ENCODE measurements at regions not wholly inside any gene's neighbourhood (a gene's known extent, or its start where the extent isn't known, plus 50 kb on each side); places are given as distances from the start of the nearest gene placed in this dataset.
"Not testable (repeated sequence)": the region's sequence is repeated elsewhere in the genome, so short reads cannot be mapped to it uniquely, and the experiment has no call there.

DNA sequence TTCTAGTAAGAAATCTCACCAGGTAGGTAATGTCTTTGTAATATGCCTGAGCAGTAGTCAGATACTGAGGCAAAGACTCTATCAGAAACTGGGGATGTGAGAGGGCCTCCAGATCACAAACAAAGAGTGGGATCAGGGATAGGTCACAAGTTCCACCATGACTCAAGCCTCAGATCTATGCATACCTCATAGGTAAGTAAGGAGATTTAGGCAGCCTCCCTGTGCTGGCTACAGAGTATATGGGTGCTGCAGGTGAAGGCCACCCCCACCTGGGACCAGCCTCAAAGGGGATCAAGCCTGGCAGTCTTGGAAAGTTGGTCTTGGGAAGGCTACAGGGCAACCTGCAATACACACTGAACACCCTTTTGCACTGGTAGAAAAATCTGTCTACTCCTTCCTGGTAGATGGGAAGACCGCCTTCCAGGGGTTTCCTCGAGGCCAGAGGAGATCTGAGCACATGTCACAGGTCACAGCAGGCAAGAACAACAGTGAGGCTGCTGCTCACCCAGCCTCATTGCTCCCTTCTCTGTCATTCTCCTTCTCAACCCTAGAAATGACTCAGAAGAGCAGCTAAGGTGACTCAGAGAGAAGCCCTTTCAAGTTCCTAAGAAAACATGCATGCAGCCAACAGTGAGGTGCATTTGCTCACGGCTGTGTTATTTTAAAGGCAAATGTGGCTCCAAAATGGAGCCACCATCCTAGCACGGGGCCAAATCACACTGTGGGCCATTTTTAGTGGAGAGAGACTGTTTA, 143.4 kb upstream of the CDKN3 start:
- DNase-seq (ENCODE audit: low spot score): no peak

GRCh38 chr14:54256156-54256555, 140.7 kb upstream of the CDKN3 start:
- no peak for DNase-seq (ENCODE audit: low spot score)

DNA sequence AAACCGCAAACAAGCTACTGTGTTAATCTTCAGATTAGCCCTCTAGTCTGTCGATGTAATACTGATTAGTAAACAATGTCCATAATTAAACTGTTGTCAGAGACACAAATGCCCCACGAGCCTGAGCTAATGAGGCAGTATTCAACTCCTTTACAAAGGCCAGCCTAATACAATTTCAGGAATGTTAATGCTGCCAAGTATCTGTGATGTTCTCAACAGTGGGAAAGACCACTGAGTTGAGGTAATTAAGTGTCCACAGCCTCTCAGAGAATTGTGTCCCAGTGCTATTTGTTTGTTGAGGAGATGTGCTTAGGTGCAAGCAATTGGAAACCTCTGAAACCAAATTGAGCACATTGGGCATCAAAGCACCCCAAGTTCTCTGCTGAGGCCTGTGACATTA, 139.4 kb upstream of the CDKN3 start:
- no peak for DNase-seq (ENCODE audit: low spot score)

GRCh38 chr14:54258382-54258781, 138.4 kb upstream of the CDKN3 start:
- no peak for DNase-seq (ENCODE audit: low spot score)

DNA sequence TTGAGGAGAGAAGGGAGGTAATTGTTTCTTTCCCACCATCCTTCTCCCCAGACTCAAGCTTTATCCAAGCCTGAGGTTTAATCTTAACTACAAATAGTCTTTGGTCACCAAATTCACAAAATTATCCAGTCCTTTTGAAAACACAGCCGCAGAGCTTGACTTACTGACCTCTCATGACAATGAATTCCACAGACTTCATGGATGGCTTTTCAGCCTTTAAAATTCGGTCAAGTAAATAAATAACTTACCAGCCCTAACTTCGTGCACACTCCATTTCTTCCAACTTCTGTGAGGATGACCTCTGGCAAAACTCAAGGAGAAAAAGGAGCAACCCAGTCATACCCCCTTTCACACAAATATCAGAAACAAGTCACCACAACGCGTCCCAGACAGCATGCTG, 137.0 kb upstream of the CDKN3 start:
- DNase-seq (ENCODE audit: low spot score): no peak

DNA sequence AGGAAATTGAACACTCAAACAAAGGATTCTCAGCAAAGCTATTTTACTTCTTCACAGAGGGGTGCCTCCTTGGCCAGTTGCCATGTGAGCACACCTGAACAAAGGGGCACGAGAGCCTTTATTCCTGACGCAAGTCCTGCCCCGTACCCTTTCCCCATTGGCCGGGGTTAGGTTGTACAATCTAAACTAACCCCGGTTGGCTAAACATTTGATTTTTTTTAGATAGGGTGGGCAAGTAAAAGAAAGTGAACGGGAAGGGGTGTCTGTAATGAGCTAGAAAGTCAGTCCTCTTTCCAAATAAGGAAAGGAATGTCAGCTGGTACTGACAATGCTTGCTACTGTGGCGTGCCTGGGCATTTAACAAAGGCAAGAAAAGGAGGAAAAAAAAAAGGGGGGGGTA, 135.5 kb upstream of the CDKN3 start:
- no peak for DNase-seq (ENCODE audit: low spot score)

GRCh38 chr14:54266616-54267015, 130.2 kb upstream of the CDKN3 start:
- not testable (repeated sequence) for DNase-seq (ENCODE audit: low spot score)

- no peak for DNase-seq (ENCODE audit: low spot score)
Measured at GRCh38 chr14:54267172-54267571, 129.6 kb upstream of the CDKN3 start.

- no peak for DNase-seq (ENCODE audit: low spot score)
Measured at GRCh38 chr14:54275997-54276725, 120.6 kb upstream of the CDKN3 start.

DNA sequence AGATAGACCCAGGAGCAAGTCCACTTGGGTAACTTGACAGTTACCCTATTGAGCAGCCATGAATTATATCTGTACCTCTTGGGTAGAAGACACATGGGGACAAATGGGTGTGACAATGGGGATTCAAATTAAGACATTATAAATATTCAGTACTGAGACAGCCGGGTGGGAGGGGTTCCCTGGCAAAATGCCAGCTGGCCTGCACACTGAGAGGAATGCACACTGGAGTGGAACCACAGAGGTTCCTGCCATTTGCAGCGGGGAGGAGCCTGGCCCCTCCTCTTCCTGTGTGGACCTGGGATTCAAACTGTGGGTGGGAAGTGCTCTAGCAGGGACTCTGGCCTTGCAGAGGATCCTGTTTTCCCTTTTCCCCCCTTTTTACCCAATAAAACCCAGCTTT, 118.7 kb upstream of the CDKN3 start:
- no peak for DNase-seq (ENCODE audit: low spot score)

- DNase-seq (ENCODE audit: low spot score): no peak
Measured at GRCh38 chr14:54278665-54279295, 118.0 kb upstream of the CDKN3 start.

GRCh38 chr14:54282849-54283248, 114.0 kb upstream of the CDKN3 start:
- DNase-seq (ENCODE audit: low spot score): no peak

DNA sequence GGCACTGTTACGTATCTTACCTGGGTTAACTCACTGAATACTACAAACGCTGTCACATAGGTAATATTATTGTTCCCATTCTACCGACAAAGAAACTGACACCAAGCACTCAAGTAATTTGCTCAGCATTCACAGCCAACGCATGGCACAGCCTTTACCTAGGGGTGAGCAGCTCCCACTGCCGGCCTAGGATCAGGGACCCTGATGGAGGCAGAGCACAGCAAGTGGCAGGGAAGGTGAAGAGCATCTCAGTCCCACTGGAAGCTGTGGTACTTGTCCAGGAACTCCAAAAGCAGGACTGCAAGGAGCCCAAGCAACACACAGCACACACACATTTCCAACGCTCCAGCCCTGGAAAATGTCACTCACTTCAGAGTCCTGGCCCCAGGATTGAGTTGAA, 111.8 kb upstream of the CDKN3 start:
- no peak for DNase-seq (ENCODE audit: low spot score)

- DNase-seq (ENCODE audit: low spot score): no peak
Measured at GRCh38 chr14:54291491-54292191, 105.2 kb upstream of the CDKN3 start.

- no peak for DNase-seq (ENCODE audit: low spot score)
Measured at GRCh38 chr14:54294802-54295201, 102.0 kb upstream of the CDKN3 start.

GRCh38 chr14:54299410-54300363, 97.1 kb upstream of the CDKN3 start:
- DNase-seq (ENCODE audit: low spot score): no peak

- no peak for DNase-seq (ENCODE audit: low spot score)
Measured at GRCh38 chr14:54300881-54301280, 95.9 kb upstream of the CDKN3 start.

DNA sequence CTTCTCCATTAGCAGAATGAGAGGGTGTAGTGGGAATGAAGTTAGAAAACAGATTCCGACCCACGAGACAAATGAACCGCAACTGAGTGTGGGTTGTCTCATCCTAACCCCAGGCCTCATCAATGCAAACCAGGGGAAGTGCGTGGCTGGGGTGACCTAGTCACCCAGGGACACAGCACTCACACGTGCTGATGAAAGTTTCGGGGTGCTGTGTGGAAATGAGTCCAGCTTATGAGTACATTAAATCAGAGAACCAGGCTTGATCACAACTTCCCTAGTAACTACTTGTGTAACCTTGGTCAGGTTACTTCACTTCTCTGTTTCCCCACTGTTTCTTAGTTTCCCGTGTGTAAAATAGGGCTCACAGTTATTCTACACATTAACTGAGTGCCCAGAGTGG, 95.4 kb upstream of the CDKN3 start:
- no peak for DNase-seq (ENCODE audit: low spot score)

- no peak for DNase-seq (ENCODE audit: low spot score)
Measured at GRCh38 chr14:54306806-54307205, 90.0 kb upstream of the CDKN3 start.

DNA sequence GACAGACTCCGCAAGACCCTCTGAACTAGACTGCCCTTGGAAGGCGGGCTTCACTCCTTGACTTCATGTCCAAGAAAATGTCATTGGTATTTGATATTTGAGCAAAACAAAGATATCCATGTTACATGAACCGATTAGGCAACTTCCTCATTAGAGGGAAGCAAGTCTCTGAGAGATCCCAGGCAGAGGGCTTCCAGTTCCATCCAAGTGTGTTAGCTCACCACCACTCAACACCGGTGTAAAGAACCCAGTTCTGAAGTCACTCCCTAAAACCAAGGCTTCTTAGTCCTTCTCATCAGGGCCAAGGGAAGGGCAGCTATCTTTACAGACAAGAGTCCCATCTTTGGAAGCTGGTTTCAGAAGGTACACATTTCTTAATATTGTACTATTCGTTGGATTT, 87.2 kb upstream of the CDKN3 start:
- DNase-seq (ENCODE audit: low spot score): no peak

DNA sequence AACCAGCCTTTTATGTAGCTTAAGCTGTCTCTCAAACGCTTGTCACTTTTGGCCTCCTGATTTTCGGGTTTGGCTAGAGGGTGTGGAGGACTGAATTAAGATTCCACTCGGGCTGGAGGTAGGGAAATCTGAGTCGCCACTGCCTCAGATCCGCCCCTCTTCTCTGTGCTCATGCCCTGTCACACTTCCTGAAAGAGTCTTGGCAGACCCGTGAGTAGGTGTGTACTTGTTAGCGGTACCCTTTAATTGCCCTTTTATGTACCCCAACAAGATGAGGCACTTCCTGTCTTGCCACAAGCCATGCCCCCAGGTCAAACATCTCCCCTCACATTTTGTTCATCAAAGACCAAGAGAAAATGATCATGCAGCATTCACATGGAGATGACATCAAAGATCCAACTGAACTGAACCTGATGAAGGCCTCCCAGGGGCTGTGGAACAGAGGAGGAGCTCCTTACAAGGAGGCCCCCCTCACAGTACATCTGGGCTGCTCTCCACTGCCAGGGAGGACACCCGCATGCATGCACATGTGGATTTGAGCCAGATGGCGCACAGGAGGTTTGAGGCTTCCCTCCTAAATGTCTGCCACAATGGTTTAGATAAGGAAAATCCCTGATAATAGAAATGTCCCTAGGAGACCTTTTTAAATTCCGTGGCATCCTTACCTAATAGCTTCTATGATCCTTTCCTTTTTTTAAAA, 86.5 kb upstream of the CDKN3 start:
- no peak for DNase-seq (ENCODE audit: low spot score)
